NCI-H82 (cell line): ENCODE measurements at regions not wholly inside any gene's neighbourhood (a gene's known extent, or its start where the extent isn't known, plus 50 kb on each side); places are given as distances from the start of the nearest gene placed in this dataset.
"Not testable (repeated sequence)": the region's sequence is repeated elsewhere in the genome, so short reads cannot be mapped to it uniquely, and the experiment has no call there.

Source experiments
- DNase-seq: peaks from one replicate; lab custom pipeline; 2025; lab: John Stamatoyannopoulos, UW

- no peak for DNase-seq
Observed at GRCh38 chr4:104330125-104330905, 164.4 kb downstream of the CXXC4 start.

DNA sequence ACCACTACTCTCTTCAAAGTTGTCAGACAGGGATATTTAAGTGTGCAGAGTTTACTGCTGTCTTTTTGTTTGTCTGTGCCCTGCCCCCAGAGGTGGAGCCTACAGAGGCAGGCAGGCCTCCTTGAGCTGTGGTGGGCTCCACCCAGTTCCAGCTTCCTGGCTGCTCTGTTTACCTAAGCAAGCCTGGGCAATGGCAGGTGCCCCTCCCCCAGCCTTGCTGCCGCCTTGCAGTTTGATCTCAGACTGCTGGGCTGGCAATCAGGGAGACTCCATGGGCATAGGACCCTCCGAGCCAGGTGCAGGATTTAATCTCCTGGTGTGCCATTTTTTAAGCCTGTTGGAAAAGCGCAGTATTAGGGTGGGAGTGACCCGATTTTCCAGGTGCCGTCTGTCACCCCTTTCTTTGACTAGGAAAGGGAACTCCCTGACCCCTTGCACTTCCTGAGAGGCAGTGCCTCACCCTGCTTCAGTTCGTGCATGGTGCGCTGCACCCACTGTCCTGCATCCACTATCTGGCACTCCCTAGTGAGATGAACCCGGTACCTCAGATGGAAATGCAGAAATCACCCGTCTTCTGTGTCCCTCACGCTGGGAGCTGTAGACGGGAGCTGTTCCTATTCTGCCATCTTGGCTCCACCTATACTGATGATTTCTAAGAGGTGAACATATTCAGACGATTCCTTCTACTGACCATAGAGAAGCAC, 167.6 kb downstream of the CXXC4 start:
- not testable (repeated sequence) for DNase-seq

GRCh38 chr4:104302731-104303130, 192.0 kb downstream of the CXXC4 start:
- no peak for DNase-seq

DNA sequence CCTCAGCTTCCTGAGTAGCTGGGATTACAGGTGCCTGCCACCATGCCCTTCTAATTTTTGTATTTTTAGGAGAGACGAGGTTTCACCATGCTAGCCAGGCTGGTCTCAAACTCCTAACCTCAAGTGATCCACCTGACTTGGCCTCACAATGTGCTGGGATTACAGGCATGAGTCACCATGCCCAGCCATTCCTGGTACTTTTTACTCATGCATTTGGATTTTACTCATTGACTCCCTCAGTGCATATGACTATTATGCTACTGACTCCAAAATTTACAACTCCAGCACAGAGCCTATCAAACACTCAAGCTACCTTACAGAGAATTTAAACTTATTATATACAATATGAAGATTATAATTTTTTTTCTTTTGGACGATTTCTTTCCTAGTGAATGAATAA, 199.9 kb downstream of the CXXC4 start:
- DNase-seq = no peak

GRCh38 chr4:104286867-104287266, 207.8 kb downstream of the CXXC4 start:
- DNase-seq = no peak

DNA sequence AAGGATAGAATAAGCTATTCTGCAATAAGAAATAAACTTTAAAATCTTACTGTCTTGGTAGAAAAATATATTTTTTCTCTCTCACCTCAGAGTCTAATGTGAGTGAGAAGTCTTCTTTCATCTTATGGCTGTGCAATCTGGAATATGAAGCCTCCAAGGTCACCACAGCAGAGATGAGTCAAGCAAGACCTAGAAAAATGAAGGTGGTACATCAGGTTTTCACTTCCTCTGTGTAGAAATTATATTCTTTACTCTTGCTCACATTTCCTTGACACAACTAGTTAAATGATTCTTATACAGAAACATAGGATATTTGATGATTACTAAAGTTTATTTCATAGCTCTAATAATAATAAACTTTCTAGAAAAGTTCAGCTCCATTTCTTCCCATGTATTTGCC, 211.4 kb downstream of the CXXC4 start:
- no peak for DNase-seq

DNA sequence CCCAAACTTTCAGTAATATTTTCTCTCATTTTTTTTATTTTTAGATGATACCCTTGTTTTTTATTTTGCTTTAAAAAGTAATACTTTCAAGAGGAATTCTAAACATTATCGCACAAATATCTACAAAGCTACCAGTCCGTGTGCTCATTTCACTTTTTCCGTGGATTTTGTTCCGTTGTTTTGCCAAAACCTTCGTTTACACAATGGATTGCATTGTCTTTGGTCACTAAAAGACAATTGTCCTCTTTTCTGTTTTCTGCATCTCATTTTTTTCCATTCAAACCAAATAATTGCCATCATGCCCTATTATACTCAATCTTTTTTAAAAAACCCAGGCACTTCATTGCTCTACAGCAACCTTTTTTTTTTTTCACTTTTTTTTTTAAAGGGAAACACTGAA, 214.9 kb downstream of the CXXC4 start:
- no peak for DNase-seq

GRCh38 chr4:104272966-104273365, 221.7 kb downstream of the CXXC4 start:
- no peak for DNase-seq

- not testable (repeated sequence) for DNase-seq
Observed at GRCh38 chr4:104269603-104270002, 225.1 kb downstream of the CXXC4 start.

DNA sequence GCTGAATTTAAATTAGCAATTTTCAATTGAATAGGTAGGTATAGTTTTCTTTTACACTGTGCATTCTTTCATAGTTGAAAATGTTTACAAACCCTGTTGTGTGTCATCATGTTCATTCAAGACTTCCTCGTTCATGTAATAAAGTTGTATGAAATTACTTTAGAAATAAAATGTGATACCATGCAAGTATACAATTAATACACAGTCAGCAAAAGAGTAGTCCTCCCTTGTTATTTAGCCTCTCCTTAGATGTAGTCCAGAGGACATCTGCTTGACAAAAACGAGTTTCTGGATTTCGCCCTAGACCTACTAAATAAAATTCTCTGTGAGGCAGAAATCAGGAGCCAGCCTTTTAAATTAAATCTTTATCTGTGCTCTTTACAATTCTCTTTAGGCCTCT, 231.6 kb downstream of the CXXC4 start:
- DNase-seq = no peak

GRCh38 chr4:104262678-104263077, 232.0 kb downstream of the CXXC4 start:
- DNase-seq = no peak

- DNase-seq = no peak
Observed at GRCh38 chr4:104248726-104249125, 246.0 kb downstream of the CXXC4 start.

- no peak for DNase-seq
Observed at GRCh38 chr4:104235967-104236366, 258.7 kb downstream of the CXXC4 start.

DNA sequence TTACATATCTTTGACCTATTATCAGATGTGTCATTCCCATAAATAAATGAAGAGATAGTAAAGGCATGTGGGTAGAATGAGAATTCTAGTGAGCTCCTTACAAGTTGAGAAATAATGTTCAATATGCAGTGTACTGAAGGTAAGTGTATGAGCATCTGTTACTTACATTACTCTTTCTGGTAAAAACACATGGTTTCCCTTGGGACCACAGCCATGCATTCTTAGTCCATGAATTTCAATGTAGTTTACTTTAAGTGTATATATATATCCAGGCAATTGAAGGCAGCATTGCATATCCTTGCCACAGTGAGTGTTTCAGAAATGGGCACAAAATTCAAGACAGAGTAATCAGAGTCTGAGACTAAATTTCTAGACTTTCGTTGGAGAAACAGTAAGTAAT, 277.2 kb downstream of the CXXC4 start:
- no peak for DNase-seq

GRCh38 chr4:104211657-104212056, 283.0 kb downstream of the CXXC4 start:
- DNase-seq = no peak

DNA sequence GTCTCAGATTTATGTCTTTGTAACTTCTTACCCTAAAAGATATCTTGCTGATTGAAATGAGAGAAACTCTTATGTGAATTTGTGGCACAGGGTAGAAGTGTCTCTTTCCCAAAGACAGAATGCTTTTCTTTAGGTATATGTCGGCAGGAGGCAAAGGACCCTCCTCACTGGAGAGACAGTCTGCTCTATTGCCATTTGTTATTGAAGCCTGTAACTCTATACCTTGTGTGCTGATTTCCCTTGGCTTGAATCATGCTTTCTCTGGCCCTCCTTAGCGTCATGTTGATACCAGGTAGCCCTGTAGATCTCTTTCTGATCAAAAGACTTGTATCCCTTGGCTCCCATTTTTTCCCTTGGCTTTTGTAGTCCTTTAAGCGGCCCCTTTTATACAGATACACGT, 284.3 kb downstream of the CXXC4 start:
- peak; percentile 47 for DNase-seq

- no peak for DNase-seq
Observed at GRCh38 chr4:104206784-104207183, 287.9 kb downstream of the CXXC4 start.

DNA sequence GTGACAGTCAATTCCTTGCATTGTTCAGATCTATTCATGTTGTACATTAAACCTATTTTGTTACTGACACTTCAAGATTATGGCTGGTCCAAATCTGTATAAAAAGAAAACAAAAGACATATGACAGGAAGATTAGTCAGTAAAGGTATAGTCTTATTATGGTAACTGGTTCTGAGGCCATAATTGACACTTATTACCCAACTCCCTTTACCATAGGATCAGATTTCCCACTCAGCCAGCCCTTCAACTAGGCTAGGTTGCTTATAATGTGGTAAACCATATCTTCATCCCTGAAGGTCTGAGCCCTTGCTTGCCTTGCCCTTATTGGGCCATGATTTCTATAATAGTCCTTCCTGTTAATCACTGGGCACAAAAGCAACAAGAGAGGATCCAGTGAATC, 289.6 kb downstream of the CXXC4 start:
- DNase-seq = no peak

- no peak for DNase-seq
Observed at GRCh38 chr4:104188301-104188700, 306.4 kb downstream of the CXXC4 start.

DNA sequence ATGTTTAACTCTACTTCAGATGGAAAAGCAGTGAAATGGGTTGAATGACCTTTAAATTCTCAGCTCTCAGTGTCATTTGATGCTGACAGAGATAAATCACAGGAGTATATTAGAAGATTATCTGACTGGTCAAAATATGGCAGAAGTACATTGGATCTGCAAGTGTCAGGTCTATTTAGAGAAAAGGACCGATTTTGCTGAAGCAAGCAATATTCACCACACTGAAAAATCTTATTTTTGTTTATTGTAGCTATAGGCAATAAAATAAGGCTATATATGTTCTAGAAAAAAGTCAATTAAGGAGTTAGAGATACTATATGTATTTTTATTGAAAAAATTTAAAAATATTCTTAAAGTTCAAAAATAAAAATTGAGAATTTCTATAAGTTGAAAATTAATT, 325.3 kb downstream of the CXXC4 start:
- no peak for DNase-seq

- DNase-seq = no peak
Observed at GRCh38 chr4:104166749-104167148, 327.9 kb downstream of the CXXC4 start.

- no peak for DNase-seq
Observed at GRCh38 chr4:104163820-104164219, 330.9 kb downstream of the CXXC4 start.

- DNase-seq = no peak
Observed at GRCh38 chr4:104146048-104146447, 348.6 kb downstream of the CXXC4 start.

GRCh38 chr4:104138116-104138515, 356.6 kb downstream of the CXXC4 start:
- DNase-seq = no peak
